Sigmoid colon (tissue), 4 donors: ENCODE measurements at regions not wholly inside any gene's neighbourhood (a gene's known extent, or its start where the extent isn't known, plus 50 kb on each side); places are given as distances from the start of the nearest gene placed in this dataset.
A peak's percentile ranks its signal among the peaks of the same experiment; 100 is the strongest.

Source experiments
- CTCF ChIP-seq, 4 experiments: fragments of 450-650 bp in 3 of 4; fragments of 200-600 bp in 1 of 4; IDR thresholded peaks; one replicate each; pipeline ENCODE4 v1.5.1; 2016 to 2019; ENCODE audit warnings: antibody characterized with exemption in 4 of 4, mild to moderate bottlenecking in 3 of 4, moderate library complexity in 2 of 4
- EP300 ChIP-seq, 4 donors: sonication (generic); formaldehyde crosslinking; IDR thresholded peaks; one replicate each; pipeline ENCODE4 v1.6.1; 2017; ENCODE audit warnings: antibody characterized with exemption in 4 of 4
- POLR2A ChIP-seq, 2 donors: fragments of 450-650 bp; IDR thresholded peaks; one replicate each; pipeline ENCODE4 v1.6.1; 2016; ENCODE audit warnings: antibody characterized with exemption in 2 of 2, mild to moderate bottlenecking in 2 of 2, moderate library complexity in 2 of 2

GRCh38 chr18:29874519-29875098 lies 1167.9 kb downstream of the DSC3 start:
- TF ChIP-seq CTCF (IDR thresholded peaks at IDR 0.05): peak in 1 of 4 experiments; percentile 19
- no peak for TF ChIP-seq EP300 (IDR thresholded peaks at IDR 0.05)
- TF ChIP-seq POLR2A (IDR thresholded peaks at IDR 0.05): no peak
